Keratinocyte (primary cell): ENCODE measurements at regions not wholly inside any gene's neighbourhood (a gene's known extent, or its start where the extent isn't known, plus 50 kb on each side); places are given as distances from the start of the nearest gene placed in this dataset.

ENCODE experiments used
- DNase-seq: peaks from one replicate; pipeline ENCODE4 v3.0.0-alpha.2; 2011; ENCODE audit warnings: low read depth, missing footprints, low spot score
- FAIRE-seq: peaks from 2 replicates; lab custom pipeline; 2011; peaks lifted over from hg19 to GRCh38; lab: Jason Lieb, UNC
- H2AFZ ChIP-seq: 2 replicates; pipeline ENCODE4 v1.6.0; 2012; ENCODE audit warnings: low read length, control low read depth, inconsistent platforms; ENCODE audit not compliant: control insufficient read depth
- H3K27ac ChIP-seq: 2 replicates; pipeline ENCODE4 v1.5.1; 2011; ENCODE audit warnings: low read length; ENCODE audit not compliant: control insufficient read depth, insufficient read depth
- H3K27me3 ChIP-seq: 3 replicates; pipeline ENCODE4 v1.6.0; 2011; ENCODE audit warnings: low read length; ENCODE audit not compliant: control insufficient read depth, insufficient read depth; ENCODE audit errors: extremely low read depth
- H3K36me3 ChIP-seq, 2 experiments: 2 replicates in 1 of 2; 3 replicates in 1 of 2; pipeline ENCODE4 v1.5.1; 2011; ENCODE audit warnings: low read length in 2 of 2, mild to moderate bottlenecking in 1 of 2; ENCODE audit not compliant: control insufficient read depth in 2 of 2, insufficient read depth in 2 of 2; ENCODE audit errors: extremely low read depth in 1 of 2
- H3K4me1 ChIP-seq: 3 replicates; pipeline ENCODE4 v1.5.1; 2011; ENCODE audit warnings: low read length; ENCODE audit not compliant: control insufficient read depth, insufficient read depth; ENCODE audit errors: extremely low read depth
- H3K4me2 ChIP-seq: 3 replicates; pipeline ENCODE4 v1.6.0; 2011; ENCODE audit warnings: low read depth, low read length; ENCODE audit not compliant: control insufficient read depth, insufficient read depth; ENCODE audit errors: extremely low read depth
- H3K4me3 ChIP-seq, 3 experiments: fragments of 200-600 bp in 1 of 3; sonication (generic) in 1 of 3; 2 replicates in 2 of 3; 3 replicates in 1 of 3; pipeline ENCODE4 v1.5.1; 2011 to 2016; ENCODE audit warnings: low read length in 3 of 3, mild to moderate bottlenecking in 3 of 3, control low read depth in 2 of 3, inconsistent platforms in 1 of 3, low read depth in 1 of 3, mixed read lengths in 1 of 3, mixed run types in 1 of 3, moderate library complexity in 1 of 3; ENCODE audit not compliant: control insufficient read depth in 2 of 3, insufficient read depth in 2 of 3; ENCODE audit errors: extremely low read depth in 1 of 3
- H3K79me2 ChIP-seq: 2 replicates; pipeline ENCODE4 v1.6.0; 2012; ENCODE audit warnings: low read length; ENCODE audit not compliant: control insufficient read depth, insufficient read depth
- H3K9ac ChIP-seq: 3 replicates; pipeline ENCODE4 v1.6.0; 2011; ENCODE audit warnings: low read length; ENCODE audit not compliant: control insufficient read depth, insufficient read depth; ENCODE audit errors: extremely low read depth
- H3K9me1 ChIP-seq: 3 replicates; pipeline ENCODE4 v1.6.0; 2011; ENCODE audit warnings: low read length; ENCODE audit not compliant: control insufficient read depth, insufficient read depth; ENCODE audit errors: extremely low read depth
- H3K9me3 ChIP-seq: 2 replicates; pipeline ENCODE4 v1.5.1; 2012; ENCODE audit warnings: low read depth, low read length; ENCODE audit not compliant: control insufficient read depth
- H4K20me1 ChIP-seq: 3 replicates; pipeline ENCODE4 v1.6.0; 2011; ENCODE audit warnings: low read length; ENCODE audit not compliant: control insufficient read depth, insufficient read depth; ENCODE audit errors: extremely low read depth
- CTCF ChIP-seq, 3 experiments: IDR thresholded peaks in 1 of 3; conservative IDR thresholded peaks in 1 of 3; optimal IDR thresholded peaks in 1 of 3; 2 replicates in 2 of 3; 3 replicates in 1 of 3; pipeline versions ENCODE3 to v1.5.1; 2011; ENCODE audit warnings: low read length in 3 of 3, mild to moderate bottlenecking in 3 of 3, moderate library complexity in 2 of 3, control low read depth in 1 of 3, inconsistent platforms in 1 of 3; ENCODE audit not compliant: insufficient read depth in 2 of 3; ENCODE audit errors: extremely low read depth in 1 of 3
- EZH2 ChIP-seq: IDR thresholded peaks from one replicate; pipeline ENCODE4 v1.6.1; 2012; ENCODE audit warnings: inconsistent platforms, mild to moderate bottlenecking, low read length, moderate library complexity
- dilution Hi-C: fragments of 300-500 bp; cut with MboI; formaldehyde crosslinking; loops from one replicate; pipeline ENCODE4 v1.7.0; 2020; ENCODE audit warnings: low sequenced_read_pairs; ENCODE audit not compliant: extremely low pct_ligation_motif_present

- Histone ChIP-seq H3K27ac (no peak overlapping the region), H4K20me1 (no peaks in the 10 kb centered on the region), H3K4me3 (no peak overlapping the region), H2AFZ (no peak overlapping the region), H3K9me1 (no peaks in the 10 kb centered on the region), H3K36me3 (no peaks in the 10 kb centered on the region), H3K27me3 (no peaks in the 10 kb centered on the region), H3K4me2 (no peak overlapping the region), H3K9me3 (no peaks in the 10 kb centered on the region), H3K9ac (no peak overlapping the region), H3K79me2 (no peaks in the 10 kb centered on the region), H3K4me1 (peaks cover 20% of the 10 kb centered on the region)
- TF ChIP-seq CTCF (optimal IDR thresholded peaks at IDR 0.05 in 1 of 3, IDR thresholded peaks at IDR 0.05 in 1 of 3, conservative IDR thresholded peaks at IDR 0.05 in 1 of 3; ENCODE audit: extremely low read depth in 1 of 3, insufficient read depth in 2 of 3, low read length in 3 of 3) (no peak), EZH2 (no peak)
- dilution Hi-C loops: no loop called here
- no peak for FAIRE-seq
- no peak for DNase-seq
These were observed 652.7 kb downstream of the LMO4 start for GRCh38 chr1:87981386-87981785.

GRCh38 chr1:87981810-87982209 is 653.1 kb downstream of the LMO4 start:
- dilution Hi-C loops: no loop called here
- Histone ChIP-seq H3K4me1 (peaks cover 18% of the 10 kb centered on the region), H3K9ac (no peak overlapping the region), H4K20me1 (no peaks in the 10 kb centered on the region), H3K27ac (no peak overlapping the region), H3K9me1 (no peaks in the 10 kb centered on the region), H3K27me3 (no peaks in the 10 kb centered on the region), H3K4me2 (no peak overlapping the region), H3K79me2 (no peaks in the 10 kb centered on the region), H2AFZ (no peak overlapping the region), H3K36me3 (no peaks in the 10 kb centered on the region), H3K4me3 (no peak overlapping the region), H3K9me3 (no peaks in the 10 kb centered on the region)
- FAIRE-seq (no peak), DNase-seq (no peak)
- TF ChIP-seq EZH2 (no peak), CTCF (optimal IDR thresholded peaks at IDR 0.05 in 1 of 3, IDR thresholded peaks at IDR 0.05 in 1 of 3, conservative IDR thresholded peaks at IDR 0.05 in 1 of 3; ENCODE audit: extremely low read depth in 1 of 3, insufficient read depth in 2 of 3, low read length in 3 of 3) (no peak)
